ENCODE measurements at regions not wholly inside any gene's neighbourhood (a gene's known extent, or its start where the extent isn't known, plus 50 kb on each side); places are given as distances from the start of the nearest gene placed in this dataset.

DNA sequence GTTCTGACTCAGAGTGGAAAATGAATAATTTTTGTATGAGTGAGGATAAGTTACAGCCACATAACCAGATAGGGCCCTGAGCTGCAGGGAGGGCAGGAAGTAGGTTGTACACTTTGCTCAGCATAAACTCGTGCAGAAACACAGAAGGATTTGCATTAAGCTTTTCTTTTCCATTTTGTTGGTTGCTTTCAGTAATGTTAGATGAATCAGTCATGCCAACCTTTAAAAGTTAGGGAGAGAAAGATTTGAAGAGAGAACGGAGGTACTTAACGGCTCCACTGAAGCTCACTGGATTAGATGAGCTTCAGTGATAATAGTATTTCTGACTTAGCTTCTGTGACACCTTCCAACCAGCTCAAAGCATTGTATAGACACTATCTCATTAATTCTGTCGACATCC lies 348.1 kb downstream of the GATA3 start:
- no peak for TF ChIP-seq SUZ12 (IDR thresholded peaks at IDR 0.05; ENCODE audit: unreplicated experiment)
- TF ChIP-seq SMARCA5 (IDR thresholded peaks at IDR 0.05), result no peak
- no peak for TF ChIP-seq NFXL1 (IDR thresholded peaks at IDR 0.05; ENCODE audit: borderline replicate concordance)
- TF ChIP-seq POLR2AphosphoS5 (IDR thresholded peaks at IDR 0.05; ENCODE audit: low read length), result no peak
- no peak for TF ChIP-seq FOXK2 (IDR thresholded peaks at IDR 0.05)
- TF ChIP-seq TCF12 (IDR thresholded peaks at IDR 0.05; ENCODE audit: low read depth, low read length), result no peak
- TF ChIP-seq, protein P1, sequence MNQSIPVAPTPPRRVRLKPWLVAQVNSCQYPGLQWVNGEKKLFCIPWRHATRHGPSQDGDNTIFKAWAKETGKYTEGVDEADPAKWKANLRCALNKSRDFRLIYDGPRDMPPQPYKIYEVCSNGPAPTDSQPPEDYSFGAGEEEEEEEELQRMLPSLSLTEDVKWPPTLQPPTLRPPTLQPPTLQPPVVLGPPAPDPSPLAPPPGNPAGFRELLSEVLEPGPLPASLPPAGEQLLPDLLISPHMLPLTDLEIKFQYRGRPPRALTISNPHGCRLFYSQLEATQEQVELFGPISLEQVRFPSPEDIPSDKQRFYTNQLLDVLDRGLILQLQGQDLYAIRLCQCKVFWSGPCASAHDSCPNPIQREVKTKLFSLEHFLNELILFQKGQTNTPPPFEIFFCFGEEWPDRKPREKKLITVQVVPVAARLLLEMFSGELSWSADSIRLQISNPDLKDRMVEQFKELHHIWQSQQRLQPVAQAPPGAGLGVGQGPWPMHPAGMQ (IDR thresholded peaks at IDR 0.05; ENCODE audit: borderline replicate concordance), result no peak
- TF ChIP-seq, protein P2, sequence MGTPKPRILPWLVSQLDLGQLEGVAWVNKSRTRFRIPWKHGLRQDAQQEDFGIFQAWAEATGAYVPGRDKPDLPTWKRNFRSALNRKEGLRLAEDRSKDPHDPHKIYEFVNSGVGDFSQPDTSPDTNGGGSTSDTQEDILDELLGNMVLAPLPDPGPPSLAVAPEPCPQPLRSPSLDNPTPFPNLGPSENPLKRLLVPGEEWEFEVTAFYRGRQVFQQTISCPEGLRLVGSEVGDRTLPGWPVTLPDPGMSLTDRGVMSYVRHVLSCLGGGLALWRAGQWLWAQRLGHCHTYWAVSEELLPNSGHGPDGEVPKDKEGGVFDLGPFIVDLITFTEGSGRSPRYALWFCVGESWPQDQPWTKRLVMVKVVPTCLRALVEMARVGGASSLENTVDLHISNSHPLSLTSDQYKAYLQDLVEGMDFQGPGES (IDR thresholded peaks at IDR 0.05), result no peak
- TF ChIP-seq POU2F2 (IDR thresholded peaks at IDR 0.05; ENCODE audit: borderline replicate concordance, low read depth, low read length), result no peak
- TF ChIP-seq, protein P3, sequence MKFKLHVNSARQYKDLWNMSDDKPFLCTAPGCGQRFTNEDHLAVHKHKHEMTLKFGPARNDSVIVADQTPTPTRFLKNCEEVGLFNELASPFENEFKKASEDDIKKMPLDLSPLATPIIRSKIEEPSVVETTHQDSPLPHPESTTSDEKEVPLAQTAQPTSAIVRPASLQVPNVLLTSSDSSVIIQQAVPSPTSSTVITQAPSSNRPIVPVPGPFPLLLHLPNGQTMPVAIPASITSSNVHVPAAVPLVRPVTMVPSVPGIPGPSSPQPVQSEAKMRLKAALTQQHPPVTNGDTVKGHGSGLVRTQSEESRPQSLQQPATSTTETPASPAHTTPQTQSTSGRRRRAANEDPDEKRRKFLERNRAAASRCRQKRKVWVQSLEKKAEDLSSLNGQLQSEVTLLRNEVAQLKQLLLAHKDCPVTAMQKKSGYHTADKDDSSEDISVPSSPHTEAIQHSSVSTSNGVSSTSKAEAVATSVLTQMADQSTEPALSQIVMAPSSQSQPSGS (IDR thresholded peaks at IDR 0.05; ENCODE audit: low read length), result no peak
- no peak for TF ChIP-seq HCFC1 (IDR thresholded peaks at IDR 0.05; ENCODE audit: low read length)
- TF ChIP-seq, protein P4, sequence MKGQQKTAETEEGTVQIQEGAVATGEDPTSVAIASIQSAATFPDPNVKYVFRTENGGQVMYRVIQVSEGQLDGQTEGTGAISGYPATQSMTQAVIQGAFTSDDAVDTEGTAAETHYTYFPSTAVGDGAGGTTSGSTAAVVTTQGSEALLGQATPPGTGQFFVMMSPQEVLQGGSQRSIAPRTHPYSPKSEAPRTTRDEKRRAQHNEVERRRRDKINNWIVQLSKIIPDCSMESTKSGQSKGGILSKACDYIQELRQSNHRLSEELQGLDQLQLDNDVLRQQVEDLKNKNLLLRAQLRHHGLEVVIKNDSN (IDR thresholded peaks at IDR 0.05; ENCODE audit: borderline replicate concordance, extremely low read length, insufficient read depth, low read depth, low read length), result no peak
- no peak for TF ChIP-seq KDM1A (IDR thresholded peaks at IDR 0.05; ENCODE audit: borderline replicate concordance)
- no peak for TF ChIP-seq ASH2L (IDR thresholded peaks at IDR 0.05; ENCODE audit: borderline replicate concordance, low read depth)
- no peak for TF ChIP-seq STAT1 (conservative IDR thresholded peaks at IDR 0.05)
- TF ChIP-seq, protein P5, sequence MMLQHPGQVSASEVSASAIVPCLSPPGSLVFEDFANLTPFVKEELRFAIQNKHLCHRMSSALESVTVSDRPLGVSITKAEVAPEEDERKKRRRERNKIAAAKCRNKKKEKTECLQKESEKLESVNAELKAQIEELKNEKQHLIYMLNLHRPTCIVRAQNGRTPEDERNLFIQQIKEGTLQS (IDR thresholded peaks at IDR 0.05; ENCODE audit: borderline replicate concordance, extremely low read depth, low read depth, low read length), result no peak
- no peak for TF ChIP-seq RB1 (IDR thresholded peaks at IDR 0.05; ENCODE audit: borderline replicate concordance)
- TF ChIP-seq FOS (IDR thresholded peaks at IDR 0.05; ENCODE audit: borderline replicate concordance, extremely low read depth, insufficient read length), result no peak
- Histone ChIP-seq H3K4me2 (ENCODE audit: control insufficient read depth, insufficient read depth) (no peak overlapping the region), H3K36me3 (ENCODE audit: control insufficient read depth in 2 of 2, insufficient read depth in 2 of 2, low read length in 1 of 2) (no peaks in the 10 kb centered on the region), H3K9ac (ENCODE audit: control insufficient read depth, insufficient read depth, low read length) (no peak overlapping the region), H3K4me3 (no peak overlapping the region), H3K9me3 (replicated peaks; ENCODE audit: control insufficient read depth, insufficient read depth, low read length) (no peaks in the 10 kb centered on the region), H4K20me1 (ENCODE audit: control insufficient read depth, insufficient read depth) (no peaks in the 10 kb centered on the region), H3K27me3 (replicated peaks in 1 of 2; ENCODE audit: control insufficient read depth in 2 of 2, insufficient read depth in 2 of 2, low read length in 1 of 2) (no peaks in the 10 kb centered on the region), H3K79me2 (ENCODE audit: control insufficient read depth, insufficient read depth, low read length) (no peaks in the 10 kb centered on the region), H2AFZ (ENCODE audit: control insufficient read depth, low read depth, low read length) (no peak overlapping the region), H3K4me1 (ENCODE audit: control insufficient read depth, insufficient read depth, low read length) (peaks cover 4% of the 10 kb centered on the region), H3K27ac (ENCODE audit: control insufficient read depth, insufficient read depth) (no peak overlapping the region)
- ChIA-PET CTCF (interaction anchor here (0.5 kb wide), 1 partner anchor 458 kb away, joined by 3 read pairs; no protein-coding TSS in a partner anchor), POLR2A (interaction anchor here (0.6 kb wide), 1 partner anchor 15 kb away, joined by 3 read pairs; no protein-coding TSS in a partner anchor), SMC1A (ENCODE audit: uncharacterized antibody, unreplicated experiment) (interaction anchor here (1.1 to 1.6 kb wide), 4 partner anchors 11 to 212 kb away, joined by 3 to 5 read pairs (median 4); no protein-coding TSS in a partner anchor), RAD21 (ENCODE audit: unreplicated experiment) (no interaction called here)
- in situ Hi-C loops (cut with MboI) (no loop called here), intact Hi-C loops (cut with micrococcal nuclease; ENCODE audit: unreplicated experiment) (no loop called here)
- BruUV-seq (replicated peaks), result no TSS peak
- ATAC-seq (no peak), FAIRE-seq (no peak), DNase-seq (ENCODE audit: low read depth, low spot score) (no peak)
- WGBS (ENCODE audit: insufficient coverage, insufficient replicate concordance, low lambda C conversion rate, missing lambda C conversion rate), result 21% methylated on average over 4 of the region's 4 CpGs
